IMR-90 (cell line): ENCODE measurements at regions not wholly inside any gene's neighbourhood (a gene's known extent, or its start where the extent isn't known, plus 50 kb on each side); places are given as distances from the start of the nearest gene placed in this dataset.

Experiments used
- CTCF ChIP-seq: conservative IDR thresholded peaks from 2 replicates; pipeline ENCODE4 v1.5.1; 2012; ENCODE audit warnings: mild to moderate bottlenecking, low read depth, low read length, improper control_type of control experiment
- MAFK ChIP-seq: IDR thresholded peaks from 2 replicates; pipeline ENCODE4 v1.6.1; 2012; ENCODE audit warnings: low read depth, low read length, improper control_type of control experiment
- POLR2A ChIP-seq: IDR thresholded peaks from 2 replicates; pipeline ENCODE4 v1.6.1; 2012; ENCODE audit warnings: mild to moderate bottlenecking, low read depth, low read length
- SMC3 ChIP-seq: fragments of 150-350 bp; IDR thresholded peaks from 2 replicates; pipeline ENCODE4 v1.6.1; 2016; ENCODE audit warnings: low read depth, mild to moderate bottlenecking, antibody characterized with exemption, low read length, moderate library complexity
- USF2 ChIP-seq: fragments of 150-350 bp; IDR thresholded peaks from 2 replicates; pipeline ENCODE4 v1.6.1; 2017; ENCODE audit warnings: mild to moderate bottlenecking, antibody characterized with exemption, low read length, low read depth

GRCh38 chr10:113261611-113262091 lies 291.2 kb upstream of the HABP2 start:
- no peak for TF ChIP-seq CTCF
- TF ChIP-seq USF2: no peak
- no peak for TF ChIP-seq POLR2A
- no peak for TF ChIP-seq MAFK
- TF ChIP-seq SMC3: no peak
